Stimulated activated CD8-positive, alpha-beta memory T cell treated with anti-CD3 and anti-CD28 coated beads, Interleukin-7, amount 100 ng/mL, for 1 hour (primary cell): ENCODE measurements at regions not wholly inside any gene's neighbourhood (a gene's known extent, or its start where the extent isn't known, plus 50 kb on each side); places are given as distances from the start of the nearest gene placed in this dataset.

ENCODE experiments used
- DNase-seq, 2 donors: peaks; one replicate each; pipeline ENCODE4 v3.0.0-alpha.2; 2020; ENCODE audit warnings: low read depth in 2 of 2

GRCh38 chr13:33466262-33466661, 180.7 kb upstream of the STARD13 start:
- no peak for DNase-seq

DNA sequence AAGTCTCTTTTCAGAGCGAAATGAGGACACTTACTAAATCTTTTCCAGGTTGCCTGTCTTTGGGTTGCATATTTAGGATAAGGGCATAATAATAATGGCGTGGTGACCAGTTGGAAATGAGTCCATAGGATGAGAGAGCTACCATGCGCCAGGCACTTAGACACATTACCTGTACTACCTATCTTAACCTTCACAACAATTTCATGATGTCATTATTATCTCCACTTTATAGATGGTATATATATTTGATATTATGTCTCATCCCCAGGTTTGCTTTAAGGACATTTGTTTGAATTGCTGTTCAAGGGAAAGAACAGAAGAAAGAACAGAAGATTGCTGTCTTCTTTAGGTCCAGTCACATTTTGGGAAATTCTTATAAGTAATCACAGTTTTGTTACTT, 182.0 kb upstream of the STARD13 start:
- no peak for DNase-seq

DNA sequence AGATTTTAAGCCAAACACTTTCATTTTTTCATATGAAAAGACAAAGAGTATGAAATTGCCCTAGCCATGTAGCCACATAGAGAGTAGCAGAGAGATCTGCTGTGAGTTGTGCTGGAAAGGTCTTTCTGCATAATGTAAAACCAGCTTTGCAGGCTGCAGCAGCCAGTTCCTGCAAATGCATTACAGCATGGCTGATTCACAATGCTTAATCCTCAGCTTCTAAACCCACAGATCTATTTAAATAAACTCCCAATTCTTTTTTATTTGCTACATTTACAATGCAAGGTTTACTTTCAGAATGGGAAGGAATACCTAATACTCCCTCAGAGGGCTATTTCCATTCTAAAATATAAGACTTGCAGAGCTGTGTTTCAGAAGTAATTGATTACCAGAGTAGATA, 185.6 kb upstream of the STARD13 start:
- no peak for DNase-seq

- DNase-seq = no peak
Measured at GRCh38 chr13:33472446-33472845, 186.9 kb upstream of the STARD13 start.

DNA sequence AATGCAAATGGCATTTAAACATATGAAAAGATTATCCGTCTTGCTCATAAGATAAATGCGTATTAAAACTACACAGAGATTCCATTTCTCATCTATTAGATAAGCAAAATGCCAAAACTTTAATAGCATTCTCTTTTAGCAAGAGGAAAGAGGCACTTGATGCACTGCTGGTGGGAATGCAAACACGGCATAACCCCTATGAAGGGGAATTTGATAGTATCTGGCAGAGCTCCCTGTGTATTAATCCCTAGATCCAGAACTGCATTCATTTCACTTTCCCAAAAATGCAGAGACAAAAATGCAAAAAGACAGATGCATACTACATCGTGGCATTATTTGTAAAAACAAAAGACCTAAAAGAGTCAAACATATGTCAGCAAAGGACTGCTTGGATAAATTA, 193.6 kb upstream of the STARD13 start:
- no peak for DNase-seq

DNA sequence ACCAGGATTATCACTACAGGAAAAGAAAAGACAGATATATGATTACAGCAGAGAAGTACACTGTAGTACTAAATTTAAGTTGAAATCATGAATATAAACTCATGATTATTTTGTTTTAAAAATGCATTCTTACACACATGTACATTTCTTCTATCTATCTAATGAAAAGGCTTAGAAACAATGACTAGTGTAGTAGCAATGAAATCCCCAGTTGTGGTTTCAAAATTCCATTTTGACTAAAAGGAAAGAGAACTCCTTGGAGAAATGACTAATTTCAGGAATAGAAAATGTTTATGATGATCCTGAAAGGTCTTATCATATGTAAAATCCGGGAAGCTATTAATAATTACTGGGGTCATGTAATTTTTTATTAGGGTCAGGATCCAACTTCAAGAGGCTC, 195.0 kb upstream of the STARD13 start:
- DNase-seq = no peak

DNA sequence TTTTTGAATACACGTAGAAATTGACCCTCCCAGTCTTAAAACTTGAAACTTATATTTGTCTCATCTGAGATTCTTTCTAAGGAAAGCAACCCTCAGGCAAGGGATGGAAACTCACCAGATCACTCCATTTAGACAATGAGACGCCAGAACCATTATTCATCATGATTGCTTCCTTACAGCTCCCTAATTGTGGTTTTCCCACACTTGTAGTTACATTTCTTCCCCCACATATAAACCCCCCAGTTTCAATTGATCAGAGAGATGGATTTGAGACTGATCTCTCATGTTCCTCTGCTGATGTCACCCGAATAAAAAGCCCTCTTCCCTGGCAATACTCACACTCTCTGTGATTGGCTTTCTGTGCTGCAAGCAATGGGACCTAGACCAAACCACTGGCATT, 197.9 kb upstream of the STARD13 start:
- DNase-seq = no peak

DNA sequence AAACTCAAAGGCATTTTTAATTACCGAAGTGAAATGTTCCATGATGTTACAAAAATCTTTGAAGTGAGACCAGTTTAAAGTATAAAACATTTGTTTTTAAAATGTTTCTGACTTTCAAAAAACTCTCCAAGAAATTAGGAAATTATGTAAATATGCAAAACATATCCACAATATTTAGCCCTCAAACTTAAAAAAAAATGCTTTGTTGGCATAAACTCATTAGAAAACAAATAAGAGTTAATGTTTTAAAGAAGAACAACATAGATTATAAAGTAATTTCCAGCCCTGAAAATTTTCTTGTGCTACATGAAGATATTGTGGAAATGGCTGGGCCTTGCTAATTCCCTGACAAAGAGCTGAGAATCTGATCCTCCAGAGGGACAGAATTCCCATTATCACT, 199.7 kb upstream of the STARD13 start:
- no peak for DNase-seq

GRCh38 chr13:33487575-33488243, 202.2 kb upstream of the STARD13 start:
- no peak for DNase-seq

DNA sequence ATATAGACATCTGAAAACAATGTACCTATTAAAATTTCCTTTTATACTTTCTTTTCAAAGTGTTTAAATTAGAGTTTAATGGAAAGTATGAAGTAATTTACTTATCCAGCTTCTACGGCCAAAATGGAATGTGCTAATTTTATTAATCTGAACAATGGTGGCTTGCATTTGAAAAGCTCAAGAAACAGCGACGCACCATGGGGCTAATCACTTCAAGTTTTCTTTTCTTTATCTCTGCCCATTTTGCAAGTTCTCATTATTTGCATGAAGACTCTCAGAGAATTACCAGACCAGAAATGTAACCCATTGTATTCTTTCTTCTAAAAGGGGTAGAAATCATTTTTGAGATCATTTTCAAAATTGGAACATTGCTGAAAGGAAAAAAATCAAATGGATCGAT, 204.0 kb upstream of the STARD13 start:
- no peak for DNase-seq

DNA sequence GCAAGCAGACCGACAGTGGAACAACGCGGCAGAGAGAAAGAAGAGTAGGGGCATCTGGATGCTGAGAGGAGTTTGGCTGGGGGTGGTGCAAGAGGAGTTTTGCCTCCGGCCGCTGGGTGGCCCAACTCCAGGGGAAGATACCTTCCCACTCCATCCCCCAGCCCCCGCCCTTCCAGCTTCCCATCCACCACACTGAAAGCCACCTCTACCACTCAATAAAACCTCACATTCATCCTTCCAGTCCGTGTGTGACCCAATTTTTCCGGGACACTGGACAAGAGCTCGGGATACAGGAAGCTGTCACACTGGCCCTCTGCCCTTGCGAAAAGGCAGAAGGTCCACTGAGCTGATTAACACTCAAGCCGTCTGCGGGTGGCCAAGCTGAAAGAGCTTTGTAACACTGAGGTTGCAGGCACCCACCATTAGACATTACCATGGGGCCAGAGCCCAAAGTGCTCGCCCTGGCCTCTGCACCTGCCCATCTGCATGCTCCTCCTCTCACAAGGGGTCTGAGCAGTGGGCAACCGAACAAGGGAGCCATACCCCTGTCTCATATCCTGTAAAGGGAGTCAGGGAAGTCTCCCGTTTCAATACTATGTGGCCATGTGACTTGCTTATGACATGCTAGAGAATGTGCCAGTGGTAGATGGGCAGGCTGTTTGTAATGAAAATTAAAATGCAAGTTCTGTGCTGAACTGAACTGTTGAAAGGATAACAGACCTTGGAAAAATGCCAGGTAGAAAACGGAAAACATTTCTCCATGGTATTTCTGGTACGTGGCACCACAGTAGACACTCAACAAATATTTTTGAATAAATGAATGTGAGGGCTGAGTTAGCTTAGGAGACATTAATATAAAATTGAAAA, 205.1 kb upstream of the STARD13 start:
- DNase-seq = no peak

DNA sequence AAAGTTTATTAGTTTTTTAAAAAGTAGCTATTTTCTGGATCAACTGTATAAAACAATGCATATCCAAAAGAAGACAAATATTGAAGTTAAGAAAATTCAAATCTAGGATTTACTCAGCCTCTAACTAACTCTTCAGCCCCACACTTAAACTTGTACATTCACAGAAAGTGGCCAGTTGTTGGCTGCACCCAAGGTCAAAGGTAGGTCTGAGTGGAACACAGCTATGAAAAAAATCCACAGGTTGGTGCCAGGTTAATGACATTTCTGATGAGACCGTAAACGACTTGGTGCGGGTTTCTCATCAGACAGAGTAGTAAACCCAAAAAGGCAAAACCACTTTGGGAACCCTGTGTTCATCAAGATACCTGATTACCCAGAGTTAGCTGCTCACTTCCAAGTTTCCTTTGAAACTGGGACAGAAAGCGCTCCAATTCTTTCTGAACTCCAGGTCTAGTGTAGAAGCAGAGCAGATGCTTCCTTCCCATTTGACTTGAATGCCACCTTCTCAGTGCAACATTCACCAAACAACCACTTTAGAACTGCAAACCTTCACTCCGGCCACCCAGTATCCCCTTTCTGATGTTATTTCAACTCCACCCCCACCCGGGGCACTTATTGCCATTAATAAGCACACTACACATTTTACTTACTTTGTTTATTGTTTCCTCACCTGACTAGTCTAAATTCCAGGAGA, 208.3 kb upstream of the STARD13 start:
- no peak for DNase-seq

DNA sequence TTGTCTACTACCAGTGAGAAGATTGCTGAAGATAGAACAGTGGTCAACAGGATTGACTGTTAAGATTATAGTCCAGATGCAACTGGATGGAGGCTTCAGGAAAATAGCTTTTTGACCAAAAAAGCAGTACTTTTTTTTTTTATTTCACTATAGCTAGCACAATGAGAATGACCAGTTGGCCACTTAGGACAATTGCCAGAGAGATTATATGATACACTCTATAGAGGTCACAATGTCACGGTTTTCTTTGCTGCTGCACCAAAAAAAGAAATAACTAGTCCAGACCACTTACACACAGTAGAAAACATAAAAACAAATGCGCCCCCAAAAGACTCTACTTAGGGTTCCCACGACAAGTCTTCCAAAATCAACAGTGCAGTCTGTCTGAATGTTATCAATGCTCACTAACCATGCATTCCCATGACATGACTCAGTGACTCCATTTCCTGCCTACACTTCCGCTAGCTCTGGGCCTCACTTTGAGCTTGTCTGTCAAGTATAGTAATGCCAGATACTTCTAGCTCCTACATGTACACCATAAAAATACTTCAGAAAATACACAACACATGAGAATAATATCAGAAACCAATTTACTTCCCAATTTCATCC, 209.1 kb upstream of the STARD13 start:
- no peak for DNase-seq

- no peak for DNase-seq
Measured at GRCh38 chr13:33496336-33496735, 210.8 kb upstream of the STARD13 start.

DNA sequence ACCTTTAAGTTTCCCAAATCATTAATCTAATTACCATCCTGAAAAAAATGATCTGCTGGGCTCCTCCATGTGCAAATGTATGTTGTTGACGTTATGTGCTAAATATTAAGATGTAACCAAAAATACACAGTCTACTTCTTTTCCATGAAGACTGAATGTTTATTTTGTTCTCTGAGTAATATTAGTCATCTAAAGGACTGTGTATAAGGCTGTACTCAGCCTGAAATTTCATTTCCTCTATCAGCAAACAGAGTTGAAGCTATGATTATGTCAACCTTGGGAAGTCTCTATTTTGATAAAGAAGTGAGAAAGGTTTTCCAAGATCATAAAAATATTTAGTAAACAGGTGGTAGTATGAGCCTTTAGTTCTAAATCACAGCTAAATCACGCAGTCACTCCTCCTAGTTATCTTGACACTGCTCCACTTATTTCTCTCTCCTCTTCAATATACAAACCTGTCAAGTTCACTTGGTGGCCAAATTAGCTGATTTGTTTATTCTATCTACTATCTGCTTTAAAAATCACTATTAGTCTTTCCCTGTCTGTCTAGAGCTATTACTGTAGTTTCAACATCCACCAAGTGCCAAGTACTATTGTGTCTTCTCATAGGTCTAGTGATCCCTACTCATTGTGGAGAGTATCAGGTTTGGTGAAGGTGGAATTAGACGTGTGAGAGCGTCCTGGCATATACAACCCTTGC, 211.7 kb upstream of the STARD13 start:
- DNase-seq = no peak

DNA sequence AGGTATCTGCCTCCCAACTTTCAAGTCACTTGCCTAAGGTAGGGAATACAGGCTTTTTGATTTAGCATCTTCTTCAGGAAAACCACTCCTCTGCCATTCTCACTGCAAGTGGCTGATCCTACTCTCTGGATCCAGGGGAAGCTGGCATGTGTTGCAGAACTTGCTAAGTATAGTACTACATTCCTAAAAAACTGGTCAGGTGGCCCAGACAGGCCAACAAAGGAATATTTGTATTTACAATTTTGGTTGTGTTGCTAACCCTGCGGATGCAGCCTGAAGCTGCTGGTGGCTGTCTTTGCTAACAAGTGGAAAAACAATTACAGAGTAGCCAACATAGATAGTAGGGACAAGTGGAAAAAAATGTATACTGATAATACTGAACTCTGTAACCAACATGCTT, 222.5 kb upstream of the STARD13 start:
- no peak for DNase-seq

DNA sequence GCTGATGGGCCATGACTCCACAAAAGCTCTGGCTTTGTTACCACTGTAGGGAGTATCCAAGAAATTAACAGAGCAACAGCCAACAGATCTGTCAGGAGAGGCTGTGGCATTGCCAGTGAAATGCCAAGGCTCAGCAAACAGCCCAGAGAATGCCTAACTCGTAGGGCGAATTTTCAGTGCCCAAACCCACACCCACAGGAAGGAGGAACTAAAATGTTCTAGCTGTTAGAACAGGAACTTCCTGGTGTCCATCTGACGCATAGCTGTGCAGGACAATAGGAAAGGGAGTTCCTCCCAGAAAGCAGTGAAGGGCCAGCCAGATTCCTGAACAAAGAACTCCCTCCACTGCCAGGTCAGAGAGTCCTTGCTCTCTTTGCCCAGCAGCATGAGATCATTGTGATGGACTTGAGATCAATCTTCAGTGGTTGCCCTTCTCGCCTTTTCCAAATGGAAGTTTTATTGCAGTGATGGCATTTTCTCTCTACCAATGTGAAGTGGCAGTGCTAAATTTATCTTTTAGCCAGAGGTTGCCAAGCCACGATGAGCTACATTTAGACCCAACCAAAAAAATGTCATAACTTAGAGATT, 224.2 kb upstream of the STARD13 start:
- DNase-seq = no peak

DNA sequence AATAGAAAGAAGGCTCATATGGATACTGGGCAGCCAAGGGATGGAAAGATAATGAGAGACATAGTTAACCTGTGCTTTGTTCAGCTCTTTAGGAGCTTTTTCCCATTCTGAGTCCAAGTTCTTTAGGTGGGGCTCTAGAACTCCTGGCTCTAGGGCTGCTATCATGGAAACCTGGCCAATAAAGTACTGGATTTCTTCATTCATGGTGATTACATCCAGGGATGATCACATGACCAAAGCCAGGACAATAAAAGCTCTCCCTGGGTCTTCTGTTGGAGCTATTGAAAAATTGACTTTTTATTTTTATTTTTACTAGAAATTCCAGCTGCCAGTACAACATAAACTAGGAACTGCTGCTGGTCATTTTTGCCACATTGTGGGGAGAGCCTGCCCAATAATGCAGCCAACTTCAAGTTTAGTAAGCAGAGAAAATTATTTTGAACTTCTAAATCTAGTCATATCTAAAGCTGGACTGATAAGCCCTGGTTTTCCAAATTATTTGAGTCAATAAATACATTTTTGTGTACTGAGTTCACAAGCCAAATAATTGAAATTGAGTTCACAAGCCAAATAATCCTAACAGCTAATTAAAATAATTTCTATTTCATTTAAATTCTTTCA, 224.9 kb upstream of the STARD13 start:
- DNase-seq = no peak

DNA sequence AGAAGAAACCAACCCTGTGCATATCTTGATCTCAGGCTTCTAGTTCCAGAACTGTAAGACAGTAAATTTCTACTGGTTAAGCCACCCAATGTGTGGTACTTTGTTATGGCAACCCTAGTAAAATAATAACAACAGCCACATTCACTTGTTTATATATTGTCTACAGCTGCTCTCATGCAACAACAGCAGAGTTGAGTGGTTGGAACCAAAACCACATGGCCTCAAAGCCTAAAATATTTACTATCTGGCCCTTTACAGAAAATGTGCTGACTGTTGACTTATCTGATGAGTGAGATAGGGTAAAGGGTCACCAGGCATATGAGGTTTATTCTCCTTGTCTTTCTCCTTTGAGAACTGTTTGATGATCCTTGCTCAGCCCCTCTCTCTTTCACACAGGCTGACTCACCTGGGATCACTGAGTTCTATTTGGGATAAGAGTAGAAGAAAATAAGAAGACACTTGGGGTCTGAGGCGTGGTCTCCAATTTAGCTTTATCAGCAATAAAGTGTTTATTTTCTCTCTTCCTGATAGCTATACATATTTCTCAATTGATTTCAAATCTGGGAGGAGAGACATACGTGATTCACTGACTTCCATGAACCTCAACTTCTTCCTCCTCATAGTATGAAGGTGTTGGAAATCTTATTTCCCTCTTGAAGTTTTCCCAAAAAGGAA, 227.5 kb upstream of the STARD13 start:
- DNase-seq = no peak

GRCh38 chr13:33514362-33514761, 228.8 kb upstream of the STARD13 start:
- no peak for DNase-seq
